ENCODE measurements at regions not wholly inside any gene's neighbourhood (a gene's known extent, or its start where the extent isn't known, plus 50 kb on each side); places are given as distances from the start of the nearest gene placed in this dataset.

DNA sequence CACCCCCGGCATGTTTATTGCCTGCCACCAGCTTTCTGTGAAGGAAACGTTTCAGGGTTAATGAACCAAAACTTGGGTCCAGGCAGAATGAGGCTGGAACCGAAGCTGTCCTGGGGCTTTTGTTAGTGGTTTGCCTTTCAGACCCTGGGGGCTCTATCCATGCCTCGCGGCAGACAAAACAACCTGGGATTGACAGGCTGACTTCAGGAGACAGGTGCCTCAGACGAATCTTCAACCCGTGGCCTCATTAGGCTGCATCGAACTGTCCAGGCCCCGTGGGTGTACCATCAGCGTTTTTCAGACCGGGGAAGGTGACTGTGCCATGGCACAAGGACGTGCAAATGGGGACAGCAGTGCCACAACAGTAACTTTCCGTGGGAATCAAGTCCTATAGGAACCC, 259.3 kb upstream of the SHH start:
- Histone ChIP-seq H3K9me3 (ENCODE audit: control insufficient read depth, insufficient read depth, low read length) (peaks cover 30% of the 10 kb centered on the region), H3K36me3 (ENCODE audit: control insufficient read depth, insufficient read depth, low read length) (no peaks in the 10 kb centered on the region), H3K27ac (ENCODE audit: insufficient read depth, low read length) (no peak overlapping the region), H3K27me3 (ENCODE audit: control insufficient read depth, insufficient read depth, low read length) (no peaks in the 10 kb centered on the region), H3K9me1 (ENCODE audit: insufficient read depth, low read length) (no peaks in the 10 kb centered on the region), H3K4me3 (ENCODE audit: insufficient read depth, low read depth, low read length) (no peak overlapping the region), H4K8ac (ENCODE audit: low read depth in 2 of 2, low read length in 2 of 2) (no peak overlapping the region), H3K23ac (ENCODE audit: low read depth, low read length) (no peak overlapping the region), H3K4me2 (ENCODE audit: low read depth, low read length) (no peak overlapping the region), H3K56ac (ENCODE audit: extremely low read depth, insufficient read depth, low read length) (no peak overlapping the region), H3K14ac (replicated peaks; ENCODE audit: low read depth, low read length) (no peak overlapping the region), H2BK15ac (ENCODE audit: low read depth, low read length) (no peak overlapping the region), H2BK20ac (ENCODE audit: low read depth, low read length) (no peak overlapping the region), H4K20me1 (ENCODE audit: insufficient read depth, low read length) (no peaks in the 10 kb centered on the region), H2AK5ac (ENCODE audit: low read depth, low read length) (no peak overlapping the region), H4K5ac (ENCODE audit: low read depth, low read length) (no peak overlapping the region), H4K91ac (ENCODE audit: insufficient read depth, low read depth, low read length) (no peak overlapping the region), H2BK120ac (ENCODE audit: low read depth, low read length) (no peak overlapping the region), H3K79me1 (ENCODE audit: low read depth in 1 of 2, low read length in 2 of 2) (no peaks in the 10 kb centered on the region), H3K18ac (ENCODE audit: low read depth, low read length) (no peak overlapping the region), H3K9ac (ENCODE audit: low read depth, low read length) (no peak overlapping the region), H2AK9ac (replicated peaks; ENCODE audit: low read depth, low read length, poor library complexity) (no peak overlapping the region), H3K4me1 (ENCODE audit: control insufficient read depth, insufficient read depth, low read length) (no peaks in the 10 kb centered on the region), H2BK5ac (ENCODE audit: low read depth, low read length, poor library complexity, severe bottlenecking) (no peak overlapping the region), H3K4ac (ENCODE audit: low read depth, low read length) (no peak overlapping the region), H2AFZ (replicated peaks; ENCODE audit: low read length, poor library complexity) (no peak overlapping the region)
- in situ Hi-C loops (cut with MboI; ENCODE audit: low sequenced_read_pairs) (no loop called here), dilution Hi-C loops (cut with HindIII; ENCODE audit: low sequenced_read_pairs, unreplicated experiment) (no loop called here), intact Hi-C loops (cut with micrococcal nuclease) (no loop called here)
- TF ChIP-seq CHD1 (IDR thresholded peaks at IDR 0.05; ENCODE audit: low read depth, low read length) (no peak), NFE2L2 (IDR thresholded peaks at IDR 0.05; ENCODE audit: low read depth, low read length) (no peak), MAFK (IDR thresholded peaks at IDR 0.05; ENCODE audit: low read depth, low read length) (no peak), FOS (IDR thresholded peaks at IDR 0.05; ENCODE audit: low read depth, low read length) (no peak), SMC3 (IDR thresholded peaks at IDR 0.05; ENCODE audit: low read depth, low read length) (no peak), MAZ (IDR thresholded peaks at IDR 0.05; ENCODE audit: borderline replicate concordance, low read depth, low read length) (no peak), CEBPB (IDR thresholded peaks at IDR 0.05; ENCODE audit: low read depth, low read length) (no peak), BHLHE40 (IDR thresholded peaks at IDR 0.05; ENCODE audit: low read depth, low read length) (no peak)
- TF ChIP-seq, protein P1, sequence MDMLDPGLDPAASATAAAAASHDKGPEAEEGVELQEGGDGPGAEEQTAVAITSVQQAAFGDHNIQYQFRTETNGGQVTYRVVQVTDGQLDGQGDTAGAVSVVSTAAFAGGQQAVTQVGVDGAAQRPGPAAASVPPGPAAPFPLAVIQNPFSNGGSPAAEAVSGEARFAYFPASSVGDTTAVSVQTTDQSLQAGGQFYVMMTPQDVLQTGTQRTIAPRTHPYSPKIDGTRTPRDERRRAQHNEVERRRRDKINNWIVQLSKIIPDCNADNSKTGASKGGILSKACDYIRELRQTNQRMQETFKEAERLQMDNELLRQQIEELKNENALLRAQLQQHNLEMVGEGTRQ (IDR thresholded peaks at IDR 0.05; ENCODE audit: low read depth, low read length): no peak
- TF ChIP-seq, protein P2, sequence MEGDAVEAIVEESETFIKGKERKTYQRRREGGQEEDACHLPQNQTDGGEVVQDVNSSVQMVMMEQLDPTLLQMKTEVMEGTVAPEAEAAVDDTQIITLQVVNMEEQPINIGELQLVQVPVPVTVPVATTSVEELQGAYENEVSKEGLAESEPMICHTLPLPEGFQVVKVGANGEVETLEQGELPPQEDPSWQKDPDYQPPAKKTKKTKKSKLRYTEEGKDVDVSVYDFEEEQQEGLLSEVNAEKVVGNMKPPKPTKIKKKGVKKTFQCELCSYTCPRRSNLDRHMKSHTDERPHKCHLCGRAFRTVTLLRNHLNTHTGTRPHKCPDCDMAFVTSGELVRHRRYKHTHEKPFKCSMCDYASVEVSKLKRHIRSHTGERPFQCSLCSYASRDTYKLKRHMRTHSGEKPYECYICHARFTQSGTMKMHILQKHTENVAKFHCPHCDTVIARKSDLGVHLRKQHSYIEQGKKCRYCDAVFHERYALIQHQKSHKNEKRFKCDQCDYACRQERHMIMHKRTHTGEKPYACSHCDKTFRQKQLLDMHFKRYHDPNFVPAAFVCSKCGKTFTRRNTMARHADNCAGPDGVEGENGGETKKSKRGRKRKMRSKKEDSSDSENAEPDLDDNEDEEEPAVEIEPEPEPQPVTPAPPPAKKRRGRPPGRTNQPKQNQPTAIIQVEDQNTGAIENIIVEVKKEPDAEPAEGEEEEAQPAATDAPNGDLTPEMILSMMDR (conservative IDR thresholded peaks at IDR 0.05; ENCODE audit: low read depth, low read length): no peak
- TF ChIP-seq, protein P3, sequence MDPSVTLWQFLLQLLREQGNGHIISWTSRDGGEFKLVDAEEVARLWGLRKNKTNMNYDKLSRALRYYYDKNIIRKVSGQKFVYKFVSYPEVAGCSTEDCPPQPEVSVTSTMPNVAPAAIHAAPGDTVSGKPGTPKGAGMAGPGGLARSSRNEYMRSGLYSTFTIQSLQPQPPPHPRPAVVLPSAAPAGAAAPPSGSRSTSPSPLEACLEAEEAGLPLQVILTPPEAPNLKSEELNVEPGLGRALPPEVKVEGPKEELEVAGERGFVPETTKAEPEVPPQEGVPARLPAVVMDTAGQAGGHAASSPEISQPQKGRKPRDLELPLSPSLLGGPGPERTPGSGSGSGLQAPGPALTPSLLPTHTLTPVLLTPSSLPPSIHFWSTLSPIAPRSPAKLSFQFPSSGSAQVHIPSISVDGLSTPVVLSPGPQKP (IDR thresholded peaks at IDR 0.05; ENCODE audit: borderline replicate concordance, low read depth, low read length): no peak
- 64% methylated on average over 9 of the region's 13 CpGs; no CpG with 5 or more reads in 1 of the 2 experiments for WGBS, 2 experiments (ENCODE audit: extremely low coverage in 2 of 2, insufficient read length in 1 of 2)
- ChIA-PET CTCF (no interaction called here), POLR2A (ENCODE audit: unreplicated experiment) (no interaction called here)
- DNase-seq (no peak), ATAC-seq (ENCODE audit: low read depth) (no peak)
- BruUV-seq (replicated peaks): no TSS peak
